ENCODE measurements at regions not wholly inside any gene's neighbourhood (a gene's known extent, or its start where the extent isn't known, plus 50 kb on each side); places are given as distances from the start of the nearest gene placed in this dataset.

DNA sequence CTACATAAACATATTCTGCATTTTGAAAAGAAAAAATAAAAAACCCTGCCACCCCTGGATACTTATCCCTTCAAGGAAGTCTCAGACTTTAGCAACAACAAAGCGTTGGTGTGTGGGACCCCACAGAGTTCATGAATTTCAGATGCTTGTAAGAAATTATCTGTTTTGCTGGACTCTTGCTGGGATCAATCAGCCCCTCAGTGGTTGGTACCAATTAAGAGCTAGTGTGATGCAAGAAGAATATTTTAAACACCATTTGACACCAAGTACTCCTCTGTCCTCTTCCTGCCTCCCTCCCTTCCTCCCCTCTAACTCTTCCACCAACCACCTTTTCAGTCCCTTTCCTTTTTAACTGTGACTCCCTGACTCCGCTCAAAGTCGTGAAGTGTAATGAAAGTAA lies 51.5 kb downstream of the SST start:
- DNase-seq: no peak

DNA sequence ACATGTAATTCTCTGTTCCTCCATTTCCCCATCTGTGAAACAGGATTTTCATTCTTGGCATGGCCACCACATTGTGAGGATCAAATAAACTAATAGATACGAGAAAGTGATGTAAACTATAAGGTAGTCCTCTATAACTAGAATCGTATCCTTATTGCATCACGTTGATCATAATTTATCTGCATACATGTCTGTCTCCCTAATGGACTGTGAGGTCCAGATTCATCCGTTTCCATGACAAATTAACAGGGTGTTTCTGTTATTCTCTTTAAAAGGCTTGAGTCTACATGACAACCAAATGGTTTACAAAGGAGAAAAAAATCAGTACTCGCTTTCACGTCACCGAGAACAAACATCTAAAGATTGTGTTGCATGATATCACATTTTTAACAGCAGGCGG lies 53.0 kb downstream of the SST start:
- no peak for DNase-seq

DNA sequence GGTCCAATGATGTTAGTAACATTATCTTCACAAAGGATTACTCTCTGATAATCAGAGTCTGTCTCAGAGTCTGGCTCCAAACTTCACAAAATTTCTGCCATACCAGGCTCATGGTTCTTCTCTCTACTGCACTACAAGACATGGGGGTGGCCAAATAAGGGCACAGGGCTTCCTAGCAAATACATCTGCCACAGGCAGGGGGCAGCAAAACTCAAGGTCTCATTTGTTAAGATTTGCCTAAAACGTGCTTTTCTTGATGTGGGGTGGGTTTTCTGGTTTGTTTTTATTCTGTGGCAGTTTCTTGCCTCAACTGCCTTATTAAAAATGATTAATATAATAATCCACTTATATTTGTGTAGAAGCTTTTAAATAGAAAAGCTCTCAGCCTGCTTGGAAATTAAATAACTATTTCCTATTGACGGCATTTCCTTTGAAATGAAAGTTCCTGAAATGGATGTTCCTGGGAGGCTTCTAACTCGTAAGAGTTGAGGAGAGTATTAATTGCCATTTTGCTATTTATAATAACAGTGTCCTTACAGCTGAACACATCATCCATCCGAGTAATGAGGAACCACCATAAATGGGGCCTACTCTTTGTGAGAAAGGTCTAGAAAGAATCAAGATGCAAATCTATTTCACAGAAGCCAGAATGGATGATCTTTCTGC lies 53.8 kb downstream of the SST start:
- peak; percentile 30 to 39 for DNase-seq

DNA sequence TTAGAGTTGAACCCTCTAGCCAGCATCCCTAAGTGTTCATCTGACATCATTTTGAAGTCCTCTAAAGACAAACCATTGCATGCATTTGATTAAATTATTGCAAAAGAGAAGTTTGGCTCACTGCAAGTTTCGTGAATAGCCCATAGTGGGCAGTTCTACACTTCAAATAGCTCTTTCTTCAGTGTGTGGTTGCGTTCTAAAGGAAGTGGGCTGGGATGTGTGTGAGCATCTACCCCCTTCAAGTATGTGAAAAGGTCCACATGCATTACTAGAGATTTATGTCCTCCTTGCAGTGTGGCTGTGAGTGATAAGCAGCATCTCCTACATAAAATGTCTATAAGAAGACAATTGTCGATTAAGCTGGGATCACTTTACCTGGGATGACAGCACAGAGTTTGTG lies 54.6 kb downstream of the SST start:
- no peak for DNase-seq

DNA sequence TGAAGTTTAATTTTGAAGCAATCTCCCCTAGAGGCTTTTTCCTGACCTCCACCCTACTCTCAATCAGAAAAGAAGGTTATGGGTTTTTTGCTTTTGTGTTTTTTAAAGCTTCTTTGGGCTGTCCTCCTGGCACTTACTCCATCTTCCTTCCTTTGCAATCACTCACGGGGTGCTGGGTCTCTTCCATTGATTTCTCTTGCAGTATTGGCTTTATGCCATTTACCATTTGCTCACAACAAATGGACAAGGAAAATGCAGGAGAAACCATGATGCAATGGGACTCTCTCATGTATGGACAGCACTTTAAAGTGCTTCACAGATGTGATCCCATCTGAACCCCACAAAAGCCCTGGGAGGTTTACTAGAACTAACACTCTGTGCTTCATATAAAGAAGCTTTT lies 57.5 kb downstream of the SST start:
- no peak for DNase-seq

DNA sequence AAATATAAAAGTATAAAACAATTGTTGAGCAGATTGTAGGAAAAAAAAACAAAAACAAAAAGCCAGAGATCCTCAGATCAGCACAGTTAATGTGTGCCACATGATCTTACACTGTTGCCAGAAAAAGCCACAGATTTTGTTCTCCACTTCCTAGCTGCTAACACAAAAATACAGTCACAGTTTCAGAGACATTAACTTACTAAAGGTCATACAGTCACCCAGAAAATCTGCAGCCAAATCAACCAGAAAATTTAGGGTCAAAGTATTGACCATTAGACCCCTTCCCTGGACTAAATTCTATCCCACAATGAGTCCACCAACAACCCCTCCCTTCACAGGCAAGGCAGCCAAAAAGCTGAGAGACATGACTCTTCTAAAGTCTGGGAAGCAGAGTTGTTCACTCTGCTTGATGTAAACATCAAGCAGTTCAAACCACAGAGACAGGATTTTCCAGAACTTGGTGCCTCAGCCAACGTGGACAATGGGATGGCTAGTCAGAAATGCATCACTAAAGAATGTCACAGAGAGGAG lies 59.1 kb downstream of the SST start:
- DNase-seq: no peak

DNA sequence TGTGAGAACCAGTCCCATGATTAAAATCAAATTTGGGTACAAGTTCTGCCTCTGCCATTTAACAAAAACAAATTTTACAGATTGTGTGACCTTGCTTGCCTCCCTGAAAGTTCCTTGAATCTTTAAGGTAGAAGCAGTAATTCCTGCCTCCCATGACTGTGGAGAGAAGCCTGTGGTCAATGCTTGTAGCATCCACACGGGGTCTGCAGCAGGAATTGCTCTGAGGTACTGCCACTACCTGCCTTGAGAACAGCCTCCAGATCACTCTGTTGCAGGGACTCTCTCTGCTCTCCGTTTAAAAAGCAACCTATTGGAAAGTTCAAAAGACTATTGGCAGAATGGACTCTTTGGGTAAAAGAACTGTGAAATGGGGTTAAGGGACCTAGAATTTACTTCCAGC lies 75.9 kb downstream of the SST start:
- DNase-seq: no peak

DNA sequence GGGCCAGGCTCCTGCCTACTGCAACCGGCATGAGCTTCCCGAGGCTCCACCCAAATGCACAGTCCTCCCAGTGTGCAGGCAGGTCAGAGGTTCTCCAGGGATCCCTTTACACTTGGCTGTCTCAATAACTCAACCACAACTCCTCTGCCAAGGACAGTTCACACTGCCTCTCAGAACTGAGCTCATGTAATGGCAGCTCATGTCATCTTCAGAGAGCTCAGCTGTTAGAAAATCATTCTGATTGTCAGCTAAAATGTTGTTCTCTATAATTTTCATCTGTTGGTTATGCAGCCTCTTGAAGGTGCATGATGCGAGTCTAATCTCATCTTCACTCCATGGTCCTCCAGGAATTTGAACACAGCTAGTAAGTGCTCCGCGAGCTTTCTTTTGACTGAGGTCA lies 76.7 kb downstream of the SST start:
- DNase-seq: no peak

DNA sequence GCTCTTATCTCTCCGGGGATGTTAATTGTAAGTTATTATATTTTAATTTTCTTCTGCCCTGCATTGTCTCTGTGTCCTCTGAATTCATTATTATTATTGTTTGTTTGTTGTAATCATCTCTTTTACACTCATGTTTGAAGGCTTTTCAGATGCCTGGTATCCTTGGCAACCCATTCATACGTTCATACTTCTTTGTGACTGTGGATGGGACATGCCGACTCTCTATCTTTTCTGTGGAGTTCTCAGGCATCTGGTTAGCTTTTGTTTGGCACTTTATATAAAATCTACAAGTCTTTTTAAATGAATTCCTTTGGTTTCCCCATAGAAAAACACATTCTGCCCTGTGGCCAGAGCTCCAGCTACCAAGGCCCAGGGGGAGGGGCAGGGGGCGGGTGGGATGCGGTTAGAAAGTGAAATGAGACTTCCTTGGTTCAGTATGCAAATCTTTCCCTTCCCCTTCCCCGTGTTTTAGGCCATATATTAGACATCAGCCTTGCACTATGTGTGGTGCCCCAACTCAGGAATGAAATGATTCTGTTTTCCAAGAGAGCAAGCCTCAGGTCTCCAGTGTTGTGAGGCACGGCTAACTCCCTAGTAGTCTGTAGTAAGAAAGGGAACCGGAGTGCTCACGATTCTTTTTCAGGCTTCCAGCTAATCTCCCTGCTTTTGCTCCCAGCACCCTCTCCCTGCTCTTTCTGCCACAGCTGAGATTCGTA lies 79.2 kb downstream of the SST start:
- no peak for DNase-seq

DNA sequence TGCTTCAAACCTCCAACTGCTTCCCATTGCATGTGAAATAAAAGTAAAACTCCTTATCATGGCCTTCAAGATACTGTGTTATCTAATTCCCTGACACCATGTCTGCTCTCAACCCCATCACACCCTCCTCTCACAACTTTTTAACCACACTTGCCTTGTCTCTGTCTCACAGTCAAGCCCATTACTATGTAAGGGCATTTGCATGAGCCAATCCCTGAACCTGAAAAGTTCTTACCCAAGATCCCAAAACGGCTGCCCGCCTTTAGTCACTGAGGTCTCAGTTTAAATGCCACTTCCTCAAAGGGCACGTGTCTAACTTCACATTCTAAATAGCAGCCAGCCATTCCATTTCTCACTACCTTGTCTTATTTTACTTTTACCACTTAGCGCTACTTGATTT lies 83.1 kb downstream of the SST start:
- DNase-seq: no peak

DNA sequence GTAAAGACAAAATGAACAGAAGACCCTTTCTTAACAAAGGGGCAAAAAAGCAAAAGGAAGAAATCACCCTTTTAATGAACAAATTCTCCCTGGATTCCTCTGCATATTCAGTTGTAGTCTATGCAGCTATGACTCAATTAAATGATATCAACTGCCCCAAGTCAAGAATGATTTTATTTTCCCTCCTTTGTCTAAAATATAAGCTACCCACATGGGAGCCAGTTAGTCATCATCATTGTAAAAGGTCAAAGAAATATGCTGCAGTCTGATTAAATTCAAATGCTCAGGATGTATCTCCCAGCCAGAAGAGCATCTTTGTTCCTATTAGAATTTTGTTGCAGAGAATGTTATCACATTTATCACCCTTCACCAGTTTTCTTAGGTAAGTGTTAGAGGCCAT lies 84.0 kb downstream of the SST start:
- DNase-seq: no peak

DNA sequence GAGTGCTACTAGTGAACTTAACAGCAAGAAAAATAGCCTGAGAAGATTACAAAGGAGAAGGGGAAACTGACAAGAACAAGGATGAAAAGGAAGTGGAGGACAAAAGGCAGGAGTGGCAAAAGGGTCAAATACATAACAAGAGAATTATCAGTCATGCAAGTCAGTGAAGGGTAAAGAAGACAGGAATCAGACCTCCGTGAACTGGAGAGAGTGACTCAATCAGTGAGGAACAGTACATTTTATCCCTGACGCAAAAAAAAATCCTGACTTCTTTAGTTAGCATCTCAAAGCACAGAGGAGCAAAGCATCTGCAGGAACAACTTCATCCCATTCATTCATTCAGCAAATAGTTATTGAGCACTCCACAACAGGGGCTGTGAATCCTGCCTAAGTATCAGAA lies 97.8 kb downstream of the SST start:
- DNase-seq: no peak

DNA sequence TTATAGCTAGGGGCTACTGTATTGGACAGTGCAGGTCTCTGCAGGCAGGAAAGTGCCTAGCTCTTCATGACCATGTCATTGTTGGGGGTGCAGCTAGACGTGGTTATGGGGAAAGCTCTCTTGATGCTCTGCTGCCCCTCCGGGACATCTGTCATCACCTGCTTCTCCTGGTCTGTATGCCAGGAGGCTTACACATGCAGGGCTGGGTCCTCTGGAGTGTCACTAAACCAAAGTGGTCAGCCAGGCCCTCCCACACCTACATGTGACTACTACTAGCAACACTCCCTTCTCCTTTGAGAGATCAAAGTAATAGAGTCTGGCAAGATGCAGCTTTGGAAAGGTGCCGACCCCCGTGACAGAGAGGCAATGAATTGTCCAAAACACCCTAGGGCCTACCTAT lies 98.5 kb downstream of the SST start:
- DNase-seq: no peak

DNA sequence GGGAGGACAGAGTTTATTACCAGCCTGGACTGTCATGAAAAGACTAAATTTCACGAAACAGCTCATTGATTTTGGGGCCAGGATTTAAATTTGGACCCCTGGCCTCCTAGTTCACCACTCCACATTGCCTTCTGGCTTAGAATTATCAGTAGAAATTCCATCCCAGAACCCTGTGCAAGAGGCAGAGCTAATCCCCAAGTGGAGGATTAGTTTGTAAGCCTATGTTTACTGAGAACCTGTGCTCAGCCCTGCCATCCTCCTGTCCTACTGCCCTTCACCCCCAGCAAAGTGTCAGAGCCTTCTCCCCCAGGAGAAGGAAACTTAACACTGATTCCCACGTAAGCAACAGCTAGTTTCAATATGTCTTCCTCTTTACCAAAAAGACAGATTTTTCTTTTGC lies 99.4 kb downstream of the SST start:
- no peak for DNase-seq

DNA sequence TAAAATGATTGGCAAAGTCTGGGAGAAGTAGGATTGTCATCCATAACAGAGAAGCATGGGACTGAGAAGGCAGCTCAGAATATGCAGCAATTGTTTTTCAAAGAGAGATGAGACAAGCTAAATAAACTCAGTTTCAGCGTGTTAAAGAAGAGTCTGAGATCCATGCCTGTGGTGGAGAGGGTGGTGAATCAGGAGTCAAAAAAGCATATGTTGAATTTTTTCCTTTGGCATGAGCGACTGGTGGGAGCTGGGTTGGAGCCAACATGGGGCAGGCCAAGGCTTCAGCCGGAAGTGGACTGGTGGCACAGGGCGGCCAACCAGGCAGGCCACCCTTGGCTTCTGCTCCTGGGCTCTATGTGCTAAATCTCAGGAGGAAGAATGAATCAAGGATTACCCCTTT lies 102.0 kb downstream of the SST start:
- DNase-seq: no peak

DNA sequence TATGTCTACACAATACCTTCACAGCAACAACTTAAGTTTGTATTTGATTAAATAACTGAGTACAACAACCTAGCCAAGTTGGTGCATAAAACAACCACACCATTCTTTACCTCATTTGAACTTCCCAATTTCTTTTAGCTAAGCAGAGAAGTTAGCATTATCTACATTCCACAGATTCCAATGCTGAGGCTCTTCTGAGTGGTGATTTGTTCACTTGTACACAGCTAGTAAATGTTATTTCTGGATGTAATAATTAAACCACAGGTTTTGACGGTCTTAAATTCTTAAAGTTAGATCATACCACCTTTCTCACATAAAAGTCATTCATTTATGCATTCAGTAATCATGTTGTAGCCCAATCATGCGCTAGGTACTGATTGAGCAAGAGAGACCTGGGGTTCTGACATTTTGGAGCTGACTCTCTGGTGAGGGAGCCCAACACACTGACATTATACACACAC lies 102.5 kb downstream of the SST start:
- DNase-seq: no peak

DNA sequence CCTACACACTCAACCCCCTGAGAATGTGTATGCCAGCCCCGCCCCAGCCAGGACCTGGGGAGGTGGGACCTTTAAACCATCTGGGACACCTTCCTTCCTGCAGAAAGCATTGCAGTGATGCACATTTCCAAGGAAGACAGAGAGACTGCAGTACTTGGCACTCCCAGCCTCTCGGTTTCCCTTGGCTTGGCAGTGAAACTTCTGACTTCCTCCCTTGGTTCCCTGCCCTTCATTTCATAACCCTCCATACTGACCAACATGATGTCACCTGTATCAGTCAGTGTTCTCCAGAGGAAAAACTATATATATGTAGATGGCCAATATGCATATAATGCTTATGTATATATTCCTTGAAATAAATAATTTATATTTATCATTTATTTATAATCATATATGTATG lies 103.2 kb downstream of the SST start:
- DNase-seq: no peak

DNA sequence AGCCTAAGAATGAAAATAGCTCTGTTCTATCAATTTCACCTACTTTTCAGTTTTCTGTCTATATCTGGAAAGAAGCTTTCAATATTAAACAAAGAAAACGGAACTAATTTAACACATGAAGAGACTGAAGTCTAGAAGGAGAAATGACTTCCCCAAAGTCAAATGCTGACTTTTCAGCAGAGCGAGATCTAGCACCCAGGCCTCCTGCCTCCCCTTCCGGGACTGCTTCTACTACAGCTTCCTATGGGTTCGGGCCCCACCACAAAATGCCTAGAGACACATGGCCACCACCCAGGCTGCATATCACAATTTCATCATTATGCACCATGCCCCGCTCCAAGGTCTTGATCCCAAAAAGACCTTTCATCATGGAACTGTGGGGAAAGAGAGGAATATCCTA lies 104.5 kb downstream of the SST start:
- no peak for DNase-seq

DNA sequence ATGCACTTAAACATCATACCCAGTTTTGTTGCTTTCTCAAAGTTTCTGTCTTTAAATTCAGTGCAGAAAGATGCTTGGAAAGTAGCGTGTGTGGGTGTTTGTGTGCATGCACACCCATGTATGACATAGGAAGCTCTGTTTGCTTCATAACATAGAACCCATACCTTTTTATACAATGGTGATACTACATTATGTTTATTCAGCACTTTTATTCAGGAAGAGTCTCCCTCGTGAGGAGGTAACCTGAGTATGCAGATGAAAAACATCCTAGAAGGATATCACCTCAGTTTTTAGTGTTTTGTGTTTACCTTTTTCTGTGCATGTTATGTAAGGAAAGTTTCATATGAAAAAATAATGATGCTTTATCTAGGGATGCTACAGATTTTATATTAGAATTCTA lies 111.2 kb downstream of the SST start:
- DNase-seq: no peak

DNA sequence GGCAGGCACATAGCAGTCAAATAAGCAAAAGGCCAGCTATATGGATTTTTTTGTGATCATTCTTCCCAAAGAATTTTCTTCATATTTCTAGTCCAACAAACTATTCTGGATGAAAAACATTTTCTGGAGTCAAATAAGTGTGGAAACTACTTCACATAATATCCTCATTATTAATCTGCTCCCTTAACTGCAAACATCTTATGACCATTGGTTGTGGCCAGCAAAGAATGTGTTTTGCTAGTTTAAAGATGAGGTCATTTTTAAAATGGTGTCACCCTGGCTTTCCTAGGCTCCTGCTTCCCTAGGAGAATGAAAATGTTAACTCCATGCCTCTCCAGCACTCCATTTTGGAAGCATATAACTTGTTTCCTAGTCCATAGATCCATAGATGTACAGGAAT lies 118.8 kb downstream of the SST start:
- DNase-seq: no peak

DNA sequence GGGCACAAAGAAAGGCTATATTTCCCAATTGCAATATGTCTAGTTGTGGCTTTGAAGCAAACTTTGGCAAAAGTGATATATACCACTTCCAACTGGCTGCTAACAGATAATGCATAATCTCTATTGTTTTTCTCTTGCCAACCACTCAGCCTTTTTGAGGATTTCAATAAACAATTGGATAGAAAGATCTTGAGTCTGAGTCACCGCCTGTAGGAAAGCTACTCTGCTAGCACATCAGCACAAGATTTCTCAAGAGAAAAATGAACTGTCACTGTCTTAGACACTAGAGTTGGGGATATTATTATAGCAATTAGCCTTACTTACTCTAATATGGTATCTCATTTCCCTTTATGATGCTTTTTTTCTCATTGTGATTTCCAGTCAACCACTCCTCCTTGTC lies 119.7 kb downstream of the SST start:
- DNase-seq: no peak

DNA sequence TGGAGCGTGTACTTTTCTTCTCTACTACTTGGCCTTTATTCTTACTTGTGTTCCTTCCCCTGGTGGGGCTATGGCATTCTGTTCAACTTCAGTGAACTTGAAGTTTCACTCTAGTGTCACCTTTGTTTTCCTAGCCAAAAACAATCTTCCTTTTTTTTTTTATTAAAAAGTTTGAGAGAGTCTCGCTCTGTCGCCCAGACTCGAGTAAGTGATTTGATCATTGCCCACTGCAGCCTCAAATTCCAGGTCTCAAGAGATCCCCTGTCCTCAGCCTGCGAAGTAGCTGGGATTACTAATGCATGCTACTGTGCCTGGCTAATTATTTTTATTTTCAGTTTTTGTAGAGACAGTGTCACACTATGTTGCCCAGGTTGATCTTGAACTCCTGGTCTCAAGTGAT lies 124.8 kb downstream of the SST start:
- DNase-seq: no peak

DNA sequence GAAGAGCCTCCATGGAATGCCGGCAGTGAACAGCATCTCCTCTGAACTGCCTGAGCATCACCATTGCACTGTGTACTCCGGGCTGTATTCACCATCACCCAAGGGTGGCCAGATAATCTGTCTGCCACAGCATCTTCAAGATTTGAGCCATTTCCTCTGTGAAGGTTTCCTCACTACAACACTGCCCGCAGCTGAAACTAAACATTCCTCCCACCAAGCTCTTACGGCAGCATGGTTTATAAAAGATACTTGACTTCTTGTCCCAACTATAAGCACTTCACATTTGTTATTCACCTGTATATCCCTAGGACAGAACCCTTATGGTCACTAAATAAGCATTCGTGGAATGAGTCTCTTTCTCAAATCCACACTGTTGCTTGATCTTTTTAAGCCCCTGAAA lies 125.9 kb downstream of the SST start:
- no peak for DNase-seq

DNA sequence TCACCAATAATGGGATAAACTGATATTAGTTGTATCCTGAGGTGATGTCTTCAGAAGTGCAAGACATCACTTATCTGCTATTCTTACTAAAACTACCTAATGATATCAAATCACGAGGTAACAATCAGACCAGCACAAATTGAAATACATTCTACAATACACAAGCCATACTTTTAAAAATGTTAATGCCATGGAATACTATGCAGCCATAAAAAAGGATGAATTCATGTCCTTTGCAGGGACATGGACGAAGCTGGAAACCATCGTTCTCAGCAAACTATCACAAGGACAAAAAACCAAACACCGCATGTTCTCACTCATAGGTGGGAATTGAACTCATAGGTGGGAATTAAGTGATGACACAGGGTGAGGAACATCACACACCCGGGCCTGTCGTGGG lies 129.3 kb downstream of the SST start:
- DNase-seq: no peak

DNA sequence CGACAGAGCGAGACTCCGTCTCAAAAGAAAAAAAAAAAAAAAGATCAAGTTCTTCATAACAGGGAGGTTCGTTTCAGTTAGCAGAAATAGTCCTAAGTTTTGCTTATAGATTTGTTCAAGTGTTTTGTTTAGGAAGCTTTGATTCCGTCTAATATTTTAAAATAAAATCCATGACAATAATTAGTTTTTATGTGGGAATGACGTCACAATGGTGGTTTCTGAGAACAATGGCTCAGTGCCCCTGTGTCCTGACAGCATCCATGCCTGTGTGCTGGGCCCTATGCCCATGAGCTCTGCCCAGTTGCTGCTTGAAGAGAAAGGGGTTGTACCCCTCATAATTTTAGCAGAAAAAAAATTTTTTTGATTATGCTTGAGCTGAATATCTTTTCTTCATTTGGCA lies 134.0 kb downstream of the SST start:
- DNase-seq: no peak
